Loucy (cell line): ENCODE measurements at regions not wholly inside any gene's neighbourhood (a gene's known extent, or its start where the extent isn't known, plus 50 kb on each side); places are given as distances from the start of the nearest gene placed in this dataset.

Experiments
- CTCF ChIP-seq: fragments of 200-600 bp; sonication (generic); conservative IDR thresholded peaks from 2 replicates; pipeline ENCODE4 v1.5.1; 2014; ENCODE audit warnings: mild to moderate bottlenecking, antibody characterized with exemption, low read length
- EZH2phosphoT487 ChIP-seq: fragments of 200-600 bp; IDR thresholded peaks from 2 replicates; pipeline ENCODE4 v1.6.1; 2018; ENCODE audit warnings: antibody characterized with exemption, mild to moderate bottlenecking, moderate library complexity, borderline replicate concordance

- TF ChIP-seq CTCF (no peak), EZH2phosphoT487 (no peak)
These were observed 355.7 kb upstream of the GNPDA2 start for GRCh38 chr4:45082101-45082500.
